NT2/D1 (cell line): ENCODE measurements at regions not wholly inside any gene's neighbourhood (a gene's known extent, or its start where the extent isn't known, plus 50 kb on each side); places are given as distances from the start of the nearest gene placed in this dataset.

ENCODE experiments used
- DNase-seq: peaks from one replicate; pipeline ENCODE4 v3.0.0-alpha.2; 2011; ENCODE audit warnings: low read depth, low spot score
- H3K27me3 ChIP-seq: 2 replicates; pipeline ENCODE4 v1.6.0; 2011; ENCODE audit warnings: mild to moderate bottlenecking; ENCODE audit not compliant: insufficient read length, insufficient read depth
- H3K36me3 ChIP-seq: 2 replicates; pipeline ENCODE4 v1.6.1; 2011; ENCODE audit warnings: mild to moderate bottlenecking, low read length, mixed read lengths; ENCODE audit not compliant: insufficient read depth, insufficient read length
- H3K4me1 ChIP-seq: 2 replicates; pipeline ENCODE4 v1.5.1; 2011; ENCODE audit not compliant: insufficient read depth, insufficient read length
- H3K4me3 ChIP-seq: 2 replicates; pipeline ENCODE4 v1.5.1; 2011; ENCODE audit warnings: low read depth; ENCODE audit not compliant: insufficient read length
- H3K9ac ChIP-seq: 2 replicates; pipeline ENCODE4 v1.6.0; 2011; ENCODE audit warnings: low read depth; ENCODE audit not compliant: insufficient read length
- H3K9me3 ChIP-seq: 2 replicates; pipeline ENCODE4 v1.5.1; 2011; ENCODE audit warnings: mild to moderate bottlenecking, low read length; ENCODE audit not compliant: insufficient read depth
- SUZ12 ChIP-seq: IDR thresholded peaks from 2 replicates; pipeline ENCODE4 v1.6.1; 2011; ENCODE audit not compliant: insufficient read length, insufficient read depth; ENCODE audit errors: extremely low read depth
- YY1 ChIP-seq: IDR thresholded peaks from 2 replicates; pipeline ENCODE4 v1.6.1; 2011; ENCODE audit not compliant: insufficient read length, insufficient read depth
- ZNF274 ChIP-seq: IDR thresholded peaks from 2 replicates; pipeline ENCODE4 v1.6.1; 2011; ENCODE audit warnings: mild to moderate bottlenecking, low read depth, low read length

GRCh38 chr3:24589931-24590880 lies 95.6 kb upstream of the THRB start:
- no peak overlapping the region for H3K9ac ChIP-seq
- TF ChIP-seq ZNF274 (no peak), YY1 (no peak), SUZ12 (no peak)
- no peaks in the 10 kb centered on the region for H3K27me3 ChIP-seq
- DNase-seq = no peak
- no peaks in the 10 kb centered on the region for H3K9me3 ChIP-seq
- H3K4me3 ChIP-seq = no peak overlapping the region
- no peaks in the 10 kb centered on the region for H3K36me3 ChIP-seq
- H3K4me1 ChIP-seq = no peaks in the 10 kb centered on the region

- Histone ChIP-seq H3K36me3 (no peaks in the 10 kb centered on the region), H3K9me3 (no peaks in the 10 kb centered on the region), H3K27me3 (no peaks in the 10 kb centered on the region), H3K9ac (no peak overlapping the region), H3K4me1 (no peaks in the 10 kb centered on the region), H3K4me3 (no peak overlapping the region)
- no peak for TF ChIP-seq SUZ12
- TF ChIP-seq YY1 = no peak
- TF ChIP-seq ZNF274 = no peak
- DNase-seq = no peak
Observed at GRCh38 chr3:24591191-24591590, 96.5 kb upstream of the THRB start.

GRCh38 chr3:24591661-24592555 lies 97.3 kb upstream of the THRB start:
- Histone ChIP-seq H3K27me3 (no peaks in the 10 kb centered on the region), H3K9ac (no peak overlapping the region), H3K9me3 (no peaks in the 10 kb centered on the region), H3K4me1 (no peaks in the 10 kb centered on the region), H3K4me3 (no peak overlapping the region), H3K36me3 (no peaks in the 10 kb centered on the region)
- no peak for DNase-seq
- TF ChIP-seq YY1 (no peak), ZNF274 (no peak), SUZ12 (no peak)

GRCh38 chr3:24594161-24594560 lies 99.5 kb upstream of the THRB start:
- no peaks in the 10 kb centered on the region for H3K4me1 ChIP-seq
- TF ChIP-seq ZNF274 = no peak
- TF ChIP-seq SUZ12 = no peak
- TF ChIP-seq YY1 = no peak
- no peaks in the 10 kb centered on the region for H3K9me3 ChIP-seq
- no peak overlapping the region for H3K9ac ChIP-seq
- DNase-seq = no peak
- H3K27me3 ChIP-seq = no peaks in the 10 kb centered on the region
- H3K36me3 ChIP-seq = no peaks in the 10 kb centered on the region
- no peak overlapping the region for H3K4me3 ChIP-seq

DNA sequence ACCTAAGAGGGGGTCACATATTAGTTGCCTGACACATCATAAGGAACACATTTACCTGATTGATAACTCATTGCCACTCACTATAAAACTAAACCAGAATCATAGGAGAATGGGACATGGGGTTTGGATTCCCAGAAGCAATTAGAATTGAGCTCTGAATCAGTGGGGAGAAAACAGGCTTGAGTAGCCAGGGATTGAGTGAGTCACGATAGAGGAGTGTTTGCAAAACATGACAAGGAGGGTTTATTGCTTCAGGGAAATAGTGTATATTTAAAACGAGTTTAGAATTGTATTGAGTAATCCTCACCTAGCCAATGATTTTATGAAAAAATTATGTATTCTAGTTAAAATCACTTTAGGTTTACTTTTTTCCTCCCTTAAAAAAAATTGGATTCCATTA lies 101.1 kb upstream of the THRB start:
- no peak overlapping the region for H3K9ac ChIP-seq
- no peaks in the 10 kb centered on the region for H3K27me3 ChIP-seq
- no peak for DNase-seq
- no peaks in the 10 kb centered on the region for H3K9me3 ChIP-seq
- no peaks in the 10 kb centered on the region for H3K36me3 ChIP-seq
- no peak overlapping the region for H3K4me3 ChIP-seq
- no peaks in the 10 kb centered on the region for H3K4me1 ChIP-seq
- TF ChIP-seq ZNF274 (no peak), YY1 (no peak), SUZ12 (no peak)

DNA sequence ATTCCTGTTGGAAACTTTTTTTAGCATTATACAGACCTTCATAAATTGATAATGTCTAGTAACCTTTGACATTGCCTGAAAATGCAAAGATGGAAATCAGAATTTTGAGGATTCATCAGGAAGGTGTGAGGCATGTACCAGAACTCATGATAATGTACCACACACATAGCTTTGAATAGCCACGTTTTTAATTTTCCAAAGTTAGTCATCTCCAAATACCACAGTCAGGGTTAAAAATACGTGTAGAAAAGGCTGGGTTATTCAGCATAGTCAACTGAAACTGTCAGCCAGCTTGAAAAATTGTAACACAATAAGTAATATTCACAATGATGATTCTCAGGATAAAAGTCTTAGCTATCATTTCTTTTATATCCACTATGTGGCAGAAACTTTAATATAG lies 102.0 kb upstream of the THRB start:
- Histone ChIP-seq H3K4me3 (no peak overlapping the region), H3K36me3 (no peaks in the 10 kb centered on the region), H3K27me3 (no peaks in the 10 kb centered on the region), H3K4me1 (no peaks in the 10 kb centered on the region), H3K9ac (no peak overlapping the region), H3K9me3 (no peaks in the 10 kb centered on the region)
- DNase-seq = no peak
- TF ChIP-seq SUZ12 (no peak), ZNF274 (no peak), YY1 (no peak)
